Neural progenitor cell (in vitro differentiated cells): ENCODE measurements at regions not wholly inside any gene's neighbourhood (a gene's known extent, or its start where the extent isn't known, plus 50 kb on each side); places are given as distances from the start of the nearest gene placed in this dataset.

Experiments
- DNase-seq: peaks from one replicate; pipeline ENCODE4 v3.0.0-alpha.2; 2016; ENCODE audit warnings: low spot score
- H2AFZ ChIP-seq: fragments of 200-600 bp; sonication (generic); replicated peaks from 2 replicates; pipeline ENCODE4 v1.6.1; 2016; ENCODE audit warnings: antibody characterized with exemption
- H3F3A ChIP-seq: fragments of 200-600 bp; sonication (generic); 2 replicates; pipeline ENCODE4 v1.6.1; 2016; ENCODE audit warnings: antibody characterized with exemption, low read depth
- H3K27ac ChIP-seq: fragments of 200-600 bp; sonication (generic); 2 replicates; pipeline ENCODE4 v1.5.1; 2016; ENCODE audit warnings: mild to moderate bottlenecking
- H3K27me3 ChIP-seq: fragments of 200-600 bp; sonication (generic); 2 replicates; pipeline ENCODE4 v1.6.1; 2016; ENCODE audit warnings: mild to moderate bottlenecking, moderate library complexity
- H3K36me3 ChIP-seq: fragments of 200-600 bp; sonication (generic); 2 replicates; pipeline ENCODE4 v1.5.1; 2016
- H3K4me1 ChIP-seq: fragments of 200-600 bp; sonication (generic); 2 replicates; pipeline ENCODE4 v1.6.1; 2016; ENCODE audit warnings: mixed run types
- H3K4me2 ChIP-seq: fragments of 200-600 bp; sonication (generic); 2 replicates; pipeline ENCODE4 v1.6.1; 2016
- H3K4me3 ChIP-seq: fragments of 200-600 bp; sonication (generic); 2 replicates; pipeline ENCODE4 v1.5.1; 2016
- H3K79me2 ChIP-seq: fragments of 200-600 bp; sonication (generic); 2 replicates; pipeline ENCODE4 v1.6.1; 2016; ENCODE audit warnings: low read depth
- H3K9ac ChIP-seq: fragments of 200-600 bp; sonication (generic); 2 replicates; pipeline ENCODE4 v1.6.1; 2016
- H3K9me3 ChIP-seq: fragments of 200-600 bp; sonication (generic); 2 replicates; pipeline ENCODE4 v1.5.1; 2016; ENCODE audit warnings: low read depth
- H4K20me1 ChIP-seq: fragments of 200-600 bp; sonication (generic); 2 replicates; pipeline ENCODE4 v1.6.1; 2016; ENCODE audit warnings: low read depth
- H3K27ac Mint-ChIP-seq: 3 replicates; pipeline ENCODE4 v1.8.0; 2021; ENCODE audit warnings: mixed read lengths
- H3K27me3 Mint-ChIP-seq: 2 replicates; pipeline ENCODE4 v1.8.0; 2022; ENCODE audit warnings: low read depth, mild to moderate bottlenecking, inconsistent platforms, moderate library complexity, mixed read lengths; ENCODE audit not compliant: insufficient read depth
- H3K36me3 Mint-ChIP-seq: 3 replicates; pipeline ENCODE4 v1.8.0; 2021; ENCODE audit warnings: mixed read lengths
- H3K4me1 Mint-ChIP-seq: 3 replicates; pipeline ENCODE4 v1.8.0; 2021; ENCODE audit warnings: mixed read lengths
- H3K4me3 Mint-ChIP-seq: 3 replicates; pipeline ENCODE4 v1.8.0; 2021; ENCODE audit warnings: mild to moderate bottlenecking, moderate library complexity, mixed read lengths
- H3K9me3 Mint-ChIP-seq: 3 replicates; pipeline ENCODE4 v1.8.0; 2020; ENCODE audit warnings: mixed read lengths
- CTCF ChIP-seq: fragments of 200-600 bp; sonication (generic); IDR thresholded peaks from 2 replicates; pipeline ENCODE4 v1.5.1; 2017; ENCODE audit warnings: antibody characterized with exemption, mild to moderate bottlenecking
- EZH2 ChIP-seq: fragments of 200-600 bp; sonication (generic); IDR thresholded peaks from 2 replicates; pipeline ENCODE4 v1.6.1; 2017; ENCODE audit warnings: antibody characterized with exemption, mild to moderate bottlenecking, moderate library complexity
- EZH2phosphoT487 ChIP-seq: fragments of 200-600 bp; sonication (generic); IDR thresholded peaks from 2 replicates; pipeline ENCODE4 v1.6.1; 2017; ENCODE audit warnings: antibody characterized with exemption

GRCh38 chr21:34311561-34312330 is 52.1 kb upstream of the KCNE2 start:
- H4K20me1 ChIP-seq, result no peaks in the 10 kb centered on the region
- Mint-ChIP-seq H3K27me3 (peaks cover 3% of the 10 kb centered on the region), H3K4me3 (no peak overlapping the region), H3K4me1 (no peaks in the 10 kb centered on the region), H3K9me3 (peaks cover 4% of the 10 kb centered on the region), H3K27ac (no peak overlapping the region), H3K36me3 (peaks cover 3% of the 10 kb centered on the region)
- H3K27me3 ChIP-seq, result no peaks in the 10 kb centered on the region
- TF ChIP-seq CTCF (no peak), EZH2 (no peak), EZH2phosphoT487 (no peak)
- H3K4me3 ChIP-seq, result no peak overlapping the region
- H3K4me1 ChIP-seq, result no peaks in the 10 kb centered on the region
- no peak overlapping the region for H3K9ac ChIP-seq
- no peak overlapping the region for H2AFZ ChIP-seq
- no peak overlapping the region for H3K27ac ChIP-seq
- H3K36me3 ChIP-seq, result no peaks in the 10 kb centered on the region
- no peaks in the 10 kb centered on the region for H3K79me2 ChIP-seq
- no peaks in the 10 kb centered on the region for H3F3A ChIP-seq
- DNase-seq, result no peak
- H3K9me3 ChIP-seq, result no peaks in the 10 kb centered on the region
- no peak overlapping the region for H3K4me2 ChIP-seq

GRCh38 chr21:34313116-34313515 is 50.7 kb upstream of the KCNE2 start:
- Histone ChIP-seq H3K4me2 (no peak overlapping the region), H3K9me3 (no peaks in the 10 kb centered on the region), H4K20me1 (no peaks in the 10 kb centered on the region), H3F3A (no peaks in the 10 kb centered on the region), H3K9ac (no peak overlapping the region), H3K27ac (no peak overlapping the region), H2AFZ (no peak overlapping the region), H3K27me3 (no peaks in the 10 kb centered on the region), H3K79me2 (no peaks in the 10 kb centered on the region), H3K4me3 (no peak overlapping the region), H3K36me3 (no peaks in the 10 kb centered on the region), H3K4me1 (no peaks in the 10 kb centered on the region)
- no peak for TF ChIP-seq EZH2phosphoT487
- TF ChIP-seq CTCF, result no peak
- TF ChIP-seq EZH2, result no peak
- Mint-ChIP-seq H3K36me3 (peaks cover 3% of the 10 kb centered on the region), H3K27me3 (peaks cover 3% of the 10 kb centered on the region), H3K27ac (peak overlapping the region; percentile 28), H3K4me3 (no peak overlapping the region), H3K9me3 (peaks cover 4% of the 10 kb centered on the region), H3K4me1 (no peaks in the 10 kb centered on the region)
- DNase-seq, result no peak
